ENCODE measurements at regions not wholly inside any gene's neighbourhood (a gene's known extent, or its start where the extent isn't known, plus 50 kb on each side); places are given as distances from the start of the nearest gene placed in this dataset.

- no peak for TF ChIP-seq CTCF (IDR thresholded peaks at IDR 0.05)
- peak; percentile 47 to 57 for TF ChIP-seq POLR2AphosphoS5 (IDR thresholded peaks at IDR 0.05)
- no peak for TF ChIP-seq EP300 (IDR thresholded peaks at IDR 0.05)
Measured at GRCh38 chr7:130921391-130922180, 187.6 kb upstream of the KLF14 start.

Data from esophagus muscularis mucosa (tissue), 4 donors.